K562 (cell line): ENCODE measurements at regions not wholly inside any gene's neighbourhood (a gene's known extent, or its start where the extent isn't known, plus 50 kb on each side); places are given as distances from the start of the nearest gene placed in this dataset.

Experiments
- ATAC-seq: fragments of 200-7000 bp; cut with Tn5 transposase; 3 replicates; pipeline ENCODE4 v1.9.1; 2020; ENCODE audit warnings: moderate library complexity
- BruUV-seq: library from RNA; stranded (reverse); fragments of 400-500 nt; replicated peaks from 2 replicates; lab custom pipeline; 2021; lab: Mats Ljungman, UMichigan
- CTCF ChIA-PET: fragments of 300-600 bp; formaldehyde crosslinking; extraction: SDS; loops from one replicate; lab custom pipeline; 2021; ENCODE audit warnings: low intra/inter-chr PET ratio; lab: Yijun Ruan, JAX
- POLR2A ChIA-PET: fragments of 300-600, 350-650 bp; sonication (Branson Sonifier 250); formaldehyde crosslinking; extraction: SDS; loops from one replicate; lab custom pipeline; 2021; ENCODE audit warnings: antibody characterized with exemption, inconsistent platforms; lab: Yijun Ruan, JAX
- DNase-seq, 4 experiments: peaks; one replicate each; pipeline versions ENCODE4 v3.0.0 to v3.0.0-alpha.2; 2011 to 2018; ENCODE audit warnings: low spot score in 3 of 4, mixed read lengths in 3 of 4; ENCODE audit errors: extremely low read depth in 1 of 4
- FAIRE-seq: peaks from 2 replicates; lab custom pipeline; 2011; peaks lifted over from hg19 to GRCh38; lab: Jason Lieb, UNC
- H2AFZ ChIP-seq: 2 replicates; pipeline ENCODE4 v1.6.0; 2011; ENCODE audit warnings: low read depth, low read length, control low read depth, inconsistent platforms
- H3K27ac ChIP-seq: fragments of 200-600 bp; 3 replicates; pipeline ENCODE4 v1.8.0; 2011; ENCODE audit warnings: low read depth, mild to moderate bottlenecking, control low read depth, inconsistent platforms, low read length, moderate library complexity, mixed read lengths; ENCODE audit errors: extremely low read depth
- H3K27me3 ChIP-seq, 2 experiments: fragments of 300-600 bp in 1 of 2; 2 replicates in 1 of 2; 3 replicates in 1 of 2; pipeline versions ENCODE4 v1.6.0 to v1.8.0; 2011; ENCODE audit warnings: inconsistent platforms in 2 of 2, low read length in 2 of 2, mild to moderate bottlenecking in 1 of 2, mixed read lengths in 1 of 2, moderate library complexity in 1 of 2; ENCODE audit not compliant: control insufficient read depth in 2 of 2, insufficient read depth in 2 of 2
- H3K36me3 ChIP-seq: fragments of 300-600 bp; 3 replicates; pipeline ENCODE4 v1.8.0; 2011; ENCODE audit warnings: mild to moderate bottlenecking, low read length, inconsistent platforms; ENCODE audit not compliant: control insufficient read depth, insufficient read depth
- H3K4me1 ChIP-seq, 2 experiments: fragments of 200-600 bp in 1 of 2; replicated peaks in 1 of 2; 2 replicates in 1 of 2; 3 replicates in 1 of 2; pipeline versions ENCODE4 v1.5.1 to v1.8.0; 2011; ENCODE audit warnings: inconsistent platforms in 2 of 2, low read length in 2 of 2, mild to moderate bottlenecking in 1 of 2, mixed read lengths in 1 of 2, moderate library complexity in 1 of 2; ENCODE audit not compliant: control insufficient read depth in 2 of 2, insufficient read depth in 2 of 2
- H3K4me2 ChIP-seq: 2 replicates; pipeline ENCODE4 v1.6.1; 2011; ENCODE audit warnings: low read length, control low read depth, inconsistent platforms, mixed read lengths; ENCODE audit not compliant: insufficient read depth
- H3K4me3 ChIP-seq: fragments of 200-600 bp; sonication (generic), shearing (Covaris generic); 2 replicates; pipeline ENCODE4 v1.5.1; 2016; ENCODE audit warnings: control low read depth, inconsistent platforms
- H3K79me2 ChIP-seq: fragments of 200-600 bp; 3 replicates; pipeline ENCODE4 v1.8.0; 2011; ENCODE audit warnings: low read length, inconsistent platforms; ENCODE audit not compliant: control insufficient read depth, insufficient read depth
- H3K9ac ChIP-seq, 2 experiments: 2 replicates each; pipeline versions ENCODE4 v1.6.0 to v1.6.1; 2011; ENCODE audit warnings: low read depth in 2 of 2, low read length in 2 of 2, control low read depth in 1 of 2, inconsistent platforms in 1 of 2, mild to moderate bottlenecking in 1 of 2, mixed read lengths in 1 of 2; ENCODE audit not compliant: insufficient read depth in 1 of 2
- H3K9me1 ChIP-seq: one replicate; pipeline ENCODE4 v1.6.0; 2011; ENCODE audit warnings: inconsistent platforms, mild to moderate bottlenecking, low read length, moderate library complexity; ENCODE audit not compliant: control insufficient read depth, insufficient read depth
- H3K9me3 ChIP-seq: replicated peaks from 2 replicates; pipeline ENCODE4 v1.5.1; 2011; ENCODE audit warnings: low read depth, low read length, inconsistent platforms; ENCODE audit not compliant: control insufficient read depth, insufficient read depth
- H4K20me1 ChIP-seq: replicated peaks from 2 replicates; pipeline ENCODE4 v1.6.1; 2011; ENCODE audit warnings: low read length, inconsistent platforms, mixed read lengths; ENCODE audit not compliant: control insufficient read depth, insufficient read depth
- C11orf30 ChIP-seq: fragments of 450-650 bp; IDR thresholded peaks from 2 replicates; pipeline ENCODE4 v1.6.1; 2016; ENCODE audit warnings: low read depth, mild to moderate bottlenecking
- CHD2 ChIP-seq: IDR thresholded peaks from 2 replicates; pipeline ENCODE4 v1.6.1; 2011; ENCODE audit warnings: low read depth, low read length
- ETV1 ChIP-seq: fragments of 450-650 bp; conservative IDR thresholded peaks from 2 replicates; pipeline ENCODE4 v1.6.1; 2016; ENCODE audit warnings: missing genetic modification characterization, control low read depth, low read depth, missing compliant biosample characterization
- FIP1L1 ChIP-seq: fragments of 200-400 bp; formaldehyde crosslinking; IDR thresholded peaks from 2 replicates; pipeline ENCODE4 v1.6.1; 2018; ENCODE audit warnings: mild to moderate bottlenecking, low read depth, low read length; ENCODE audit not compliant: poor library complexity, severe bottlenecking
- FOXA1 ChIP-seq: fragments of 450-650 bp; IDR thresholded peaks from 2 replicates; pipeline ENCODE4 v1.6.1; 2016; ENCODE audit warnings: mild to moderate bottlenecking, borderline replicate concordance
- GTF2F1 ChIP-seq: IDR thresholded peaks from 2 replicates; pipeline ENCODE4 v1.6.1; 2011; ENCODE audit warnings: low read depth, low read length, improper control_type of control experiment
- MAFF ChIP-seq: IDR thresholded peaks from 2 replicates; pipeline ENCODE4 v1.6.1; 2012; ENCODE audit warnings: low read length, improper control_type of control experiment
- MAFK ChIP-seq: IDR thresholded peaks from 2 replicates; pipeline ENCODE4 v1.6.1; 2011; ENCODE audit warnings: low read length, improper control_type of control experiment
- MAX ChIP-seq: sonication (generic); formaldehyde crosslinking; IDR thresholded peaks from 2 replicates; pipeline ENCODE4 v1.9.0; 2022; ENCODE audit warnings: mild to moderate bottlenecking, missing genetic modification reagents
- MED1 ChIP-seq: sonication (generic); formaldehyde crosslinking; IDR thresholded peaks from 2 replicates; pipeline ENCODE4 v1.8.1; 2023; ENCODE audit warnings: missing genetic modification reagents, borderline replicate concordance
- MLX ChIP-seq, 2 experiments: fragments of 450-650 bp in 1 of 2; sonication (generic) in 1 of 2; formaldehyde crosslinking; conservative IDR thresholded peaks; 2 replicates each; pipeline versions ENCODE4 v1.4.0 to v1.8.1; 2020 to 2022; ENCODE audit warnings: mild to moderate bottlenecking in 1 of 2, missing genetic modification reagents in 1 of 2
- MTA2 ChIP-seq: fragments of 450-650 bp; IDR thresholded peaks from 2 replicates; pipeline ENCODE4 v1.6.1; 2016; ENCODE audit warnings: low read depth
- MXI1 ChIP-seq: IDR thresholded peaks from 2 replicates; pipeline ENCODE4 v1.6.1; 2011; ENCODE audit warnings: low read depth, mild to moderate bottlenecking, improper control_type of control experiment, low read length
- NCOA1 ChIP-seq: fragments of 450-650 bp; IDR thresholded peaks from 2 replicates; pipeline ENCODE4 v1.6.1; 2016; ENCODE audit warnings: low read depth
- PHF21A ChIP-seq: fragments of 450-650 bp; IDR thresholded peaks from 2 replicates; pipeline ENCODE4 v1.6.1; 2017; ENCODE audit warnings: low read depth, borderline replicate concordance
- TRIM24 ChIP-seq, 2 experiments: fragments of 450-650 bp; IDR thresholded peaks; 2 replicates each; pipeline ENCODE4 v1.6.1; 2016
- YBX1 ChIP-seq: fragments of 450-650 bp; IDR thresholded peaks from 2 replicates; pipeline ENCODE4 v1.7.1; 2016; ENCODE audit warnings: mild to moderate bottlenecking
- ZBTB7A ChIP-seq: IDR thresholded peaks from 2 replicates; pipeline ENCODE4 v1.6.1; 2011; ENCODE audit warnings: low read depth, mild to moderate bottlenecking, low read length, moderate library complexity, borderline replicate concordance; ENCODE audit not compliant: control insufficient read depth
- ZFP36 ChIP-seq: fragments of 150-350 bp; IDR thresholded peaks from 2 replicates; pipeline ENCODE4 v1.6.1; 2018; ENCODE audit warnings: low read length, low read depth; ENCODE audit not compliant: partially characterized antibody
- ZKSCAN8 ChIP-seq: fragments of 200-800 bp; sonication (Bioruptor generic); IDR thresholded peaks from 2 replicates; pipeline ENCODE4 v1.6.1; 2016; ENCODE audit warnings: missing genetic modification characterization, missing compliant biosample characterization
- ZNF280A ChIP-seq: fragments of 450-650 bp; IDR thresholded peaks from 2 replicates; pipeline ENCODE4 v1.6.1; 2018; ENCODE audit warnings: mild to moderate bottlenecking, low read depth; ENCODE audit not compliant: partially characterized antibody
- ZNF644 ChIP-seq: fragments of 200-800 bp; sonication (Bioruptor generic); IDR thresholded peaks from 2 replicates; pipeline ENCODE4 v1.6.1; 2016; ENCODE audit warnings: low read depth, missing genetic modification characterization, missing compliant biosample characterization
- ZNF695 ChIP-seq: fragments of 450-650 bp; formaldehyde crosslinking; IDR thresholded peaks from 2 replicates; pipeline ENCODE4 v1.4.0; 2020; ENCODE audit warnings: mild to moderate bottlenecking, moderate library complexity
- ZNF717 ChIP-seq: fragments of 250-450 bp; sonication (Bioruptor Pico); IDR thresholded peaks from 2 replicates; pipeline ENCODE4 v1.5.0; 2021
- WGBS: fragments of 100-300 bp; shearing (Covaris generic); methylation state at CpG from one replicate; pipeline ENCODE4 v1.1.6; 2016; ENCODE audit warnings: low coverage, mixed read lengths; ENCODE audit not compliant: insufficient coverage; ENCODE audit errors: missing lambda C conversion rate; 5-methylcytosine and 5-hydroxymethylcytosine counted together
- in situ Hi-C: fragments of 300-500 bp; cut with MboI; formaldehyde crosslinking; loops from 4 replicates; pipeline ENCODE4 v1.15.0; 2018; ENCODE audit warnings: inconsistent platforms, mixed read lengths
- intact Hi-C: fragments of 100-400 bp; cut with micrococcal nuclease; formaldehyde crosslinking; loops from 2 replicates; pipeline ENCODE4 v1.14.2; 2022

- 0% methylated on average over 5 of the region's 5 CpGs for WGBS
- no peak overlapping the region for H2AFZ ChIP-seq
- no peaks in the 10 kb centered on the region for H3K79me2 ChIP-seq
- H3K9me3 ChIP-seq: no peaks in the 10 kb centered on the region
- no peak overlapping the region for H3K9ac ChIP-seq
- CTCF ChIA-PET: no interaction called here
- H3K4me2 ChIP-seq: no peak overlapping the region
- POLR2A ChIA-PET: no interaction called here
- H4K20me1 ChIP-seq: no peaks in the 10 kb centered on the region
- intact Hi-C loops (no loop called here), in situ Hi-C loops (no loop called here)
- BruUV-seq: no TSS peak
- no peaks in the 10 kb centered on the region for H3K4me1 ChIP-seq
- no peak for FAIRE-seq
- H3K4me3 ChIP-seq: no peak overlapping the region
- ATAC-seq: no peak
- no peaks in the 10 kb centered on the region for H3K36me3 ChIP-seq
- no peaks in the 10 kb centered on the region for H3K9me1 ChIP-seq
- no peak overlapping the region for H3K27ac ChIP-seq
- no peak for DNase-seq
- no peaks in the 10 kb centered on the region for H3K27me3 ChIP-seq
- TF ChIP-seq MAFF (peak; percentile 54), C11orf30 (peak; percentile 35; the same call in 1 of the 2 replicates), TRIM24 (IDR thresholded peaks at IDR 0.05) (no peak), ZBTB7A (no peak), MAX (CRISPR knock-in tag) (no peak), PHF21A (no peak), MTA2 (no peak), NCOA1 (no peak), ZNF695 (CRISPR knock-in tag) (no peak), FIP1L1 (no peak), GTF2F1 (no peak), ZNF644 (tag) (no peak), CHD2 (no peak), ZFP36 (no peak), MAFK (peak; percentile 22; the same call in 1 of the 2 replicates), MXI1 (no peak), MLX (CRISPR knock-in tag; conservative IDR thresholded peaks at IDR 0.05) (no peak), YBX1 (no peak), FOXA1 (no peak), MED1 (CRISPR knock-in tag) (no peak), ZNF280A (no peak), ZKSCAN8 (CRISPR knock-in tag) (no peak), ZNF717 (no peak), ETV1 (no peak)
These were observed 72.6 kb upstream of the AJAP1 start for GRCh38 chr1:4581807-4582206.
